ENCODE measurements at regions not wholly inside any gene's neighbourhood (a gene's known extent, or its start where the extent isn't known, plus 50 kb on each side); places are given as distances from the start of the nearest gene placed in this dataset.

DNA sequence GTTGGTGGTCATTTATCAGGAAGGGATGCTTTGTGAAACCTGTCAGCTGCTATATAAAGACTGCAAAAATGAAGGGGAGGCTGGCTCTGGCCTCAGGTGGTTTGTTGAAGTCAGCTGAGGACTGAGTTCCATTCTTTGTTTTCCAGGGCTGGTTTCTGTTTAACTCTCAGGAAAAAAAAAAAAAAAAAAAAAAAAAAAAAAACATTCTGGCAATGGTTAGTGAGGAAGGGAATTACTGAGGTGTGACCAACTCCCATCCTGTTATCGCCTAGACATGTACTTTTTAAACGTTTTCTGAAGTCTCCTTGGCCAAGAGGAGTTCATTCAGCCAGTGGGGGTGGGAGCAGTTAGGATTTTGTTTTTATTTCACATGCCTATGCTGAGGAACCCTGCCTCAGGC is 316.3 kb downstream of the OXSM start:
- TF ChIP-seq, protein P1, sequence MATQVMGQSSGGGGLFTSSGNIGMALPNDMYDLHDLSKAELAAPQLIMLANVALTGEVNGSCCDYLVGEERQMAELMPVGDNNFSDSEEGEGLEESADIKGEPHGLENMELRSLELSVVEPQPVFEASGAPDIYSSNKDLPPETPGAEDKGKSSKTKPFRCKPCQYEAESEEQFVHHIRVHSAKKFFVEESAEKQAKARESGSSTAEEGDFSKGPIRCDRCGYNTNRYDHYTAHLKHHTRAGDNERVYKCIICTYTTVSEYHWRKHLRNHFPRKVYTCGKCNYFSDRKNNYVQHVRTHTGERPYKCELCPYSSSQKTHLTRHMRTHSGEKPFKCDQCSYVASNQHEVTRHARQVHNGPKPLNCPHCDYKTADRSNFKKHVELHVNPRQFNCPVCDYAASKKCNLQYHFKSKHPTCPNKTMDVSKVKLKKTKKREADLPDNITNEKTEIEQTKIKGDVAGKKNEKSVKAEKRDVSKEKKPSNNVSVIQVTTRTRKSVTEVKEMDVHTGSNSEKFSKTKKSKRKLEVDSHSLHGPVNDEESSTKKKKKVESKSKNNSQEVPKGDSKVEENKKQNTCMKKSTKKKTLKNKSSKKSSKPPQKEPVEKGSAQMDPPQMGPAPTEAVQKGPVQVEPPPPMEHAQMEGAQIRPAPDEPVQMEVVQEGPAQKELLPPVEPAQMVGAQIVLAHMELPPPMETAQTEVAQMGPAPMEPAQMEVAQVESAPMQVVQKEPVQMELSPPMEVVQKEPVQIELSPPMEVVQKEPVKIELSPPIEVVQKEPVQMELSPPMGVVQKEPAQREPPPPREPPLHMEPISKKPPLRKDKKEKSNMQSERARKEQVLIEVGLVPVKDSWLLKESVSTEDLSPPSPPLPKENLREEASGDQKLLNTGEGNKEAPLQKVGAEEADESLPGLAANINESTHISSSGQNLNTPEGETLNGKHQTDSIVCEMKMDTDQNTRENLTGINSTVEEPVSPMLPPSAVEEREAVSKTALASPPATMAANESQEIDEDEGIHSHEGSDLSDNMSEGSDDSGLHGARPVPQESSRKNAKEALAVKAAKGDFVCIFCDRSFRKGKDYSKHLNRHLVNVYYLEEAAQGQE (IDR thresholded peaks at IDR 0.05; ENCODE audit: borderline replicate concordance), result no peak
- TF ChIP-seq CTCF (IDR thresholded peaks at IDR 0.05; ENCODE audit: poor library complexity, severe bottlenecking) (no peak), MXI1 (conservative IDR thresholded peaks at IDR 0.05; ENCODE audit: poor library complexity, severe bottlenecking) (no peak), TAF1 (IDR thresholded peaks at IDR 0.05; ENCODE audit: low read depth) (no peak), EP300 (conservative IDR thresholded peaks at IDR 0.05; ENCODE audit: poor library complexity, severe bottlenecking) (no peak), POLR2AphosphoS5 (IDR thresholded peaks at IDR 0.05) (no peak)

Measured in neural cell (in vitro differentiated cells).